Epidermal melanocyte (primary cell): ENCODE measurements at regions not wholly inside any gene's neighbourhood (a gene's known extent, or its start where the extent isn't known, plus 50 kb on each side); places are given as distances from the start of the nearest gene placed in this dataset.
"Not testable (repeated sequence)": the region's sequence is repeated elsewhere in the genome, so short reads cannot be mapped to it uniquely, and the experiment has no call there.

Experiments
- DNase-seq: peaks from one replicate; pipeline ENCODE4 v3.0.0; 2011; ENCODE audit warnings: low spot score; ENCODE audit not compliant: insufficient read length

DNA sequence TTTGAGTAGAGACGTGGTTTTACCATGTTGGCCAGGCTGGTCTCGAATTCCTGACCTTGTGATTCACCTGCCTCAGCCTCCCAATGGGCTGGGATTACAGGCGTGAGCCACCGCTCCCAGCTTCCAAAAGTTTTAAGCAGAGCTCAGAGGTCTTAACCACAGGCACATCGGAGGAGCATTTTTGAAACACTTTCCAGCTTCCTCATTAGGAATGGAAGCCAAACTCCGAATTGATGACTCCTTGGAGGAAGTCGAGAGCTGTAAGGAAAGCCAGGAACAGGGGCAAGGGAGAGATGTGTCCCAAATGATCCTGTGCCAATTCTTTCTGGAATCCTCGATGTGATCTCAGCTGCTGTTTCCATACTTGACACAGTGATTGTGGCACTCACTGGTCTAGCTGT lies 56.2 kb upstream of the CCZ1B start:
- not testable (repeated sequence) for DNase-seq

- DNase-seq: not testable (repeated sequence)
Measured at GRCh38 chr7:6883756-6884155, 57.7 kb upstream of the CCZ1B start.

- DNase-seq: no peak
Measured at GRCh38 chr7:6886198-6886597, 60.1 kb upstream of the CCZ1B start.

- not testable (repeated sequence) for DNase-seq
Measured at GRCh38 chr7:6888267-6889045, 62.4 kb upstream of the CCZ1B start.

DNA sequence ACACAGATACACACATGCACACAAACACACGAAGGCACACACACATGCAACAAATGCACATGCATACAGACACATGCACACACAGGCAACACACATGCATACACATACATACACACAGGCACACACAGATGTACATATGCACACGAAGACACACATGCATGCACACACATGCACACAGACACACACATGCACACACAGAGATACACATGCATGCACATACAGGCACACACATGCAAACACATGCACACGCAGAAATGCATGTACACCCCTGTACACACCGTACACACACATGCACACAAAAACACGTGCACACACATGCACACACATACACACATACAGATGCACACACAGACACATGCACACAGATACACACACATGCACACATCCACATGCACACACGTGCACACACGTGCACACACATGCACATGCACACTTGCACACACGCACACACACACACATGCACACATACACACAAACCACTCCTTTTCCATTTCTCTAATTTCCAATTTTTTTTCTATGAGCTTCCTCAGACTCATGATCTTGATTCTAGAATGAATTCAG lies 63.3 kb upstream of the CCZ1B start:
- no peak for DNase-seq

- not testable (repeated sequence) for DNase-seq
Measured at GRCh38 chr7:6902097-6902518, 76.0 kb upstream of the CCZ1B start.

DNA sequence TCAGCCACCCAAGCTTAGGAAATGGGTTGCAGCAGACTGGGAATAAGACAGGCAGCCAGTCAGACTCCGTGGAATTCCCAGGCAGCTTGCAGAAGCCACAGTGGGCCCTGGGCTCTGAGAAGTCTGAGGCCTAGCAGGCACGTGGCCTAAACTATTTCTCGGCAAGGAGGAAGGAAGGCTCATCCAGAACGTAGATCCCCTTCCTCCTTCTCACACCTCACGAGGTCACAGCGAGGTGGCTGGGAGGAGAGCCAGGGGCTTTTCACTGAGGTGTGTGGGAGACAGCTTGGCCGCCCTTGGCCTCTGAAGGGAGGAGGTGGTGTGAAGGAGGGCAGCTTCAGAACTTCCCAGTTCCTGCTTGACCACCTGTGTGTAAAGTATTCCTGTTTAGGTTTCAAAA lies 77.2 kb upstream of the CCZ1B start:
- DNase-seq: not testable (repeated sequence)

DNA sequence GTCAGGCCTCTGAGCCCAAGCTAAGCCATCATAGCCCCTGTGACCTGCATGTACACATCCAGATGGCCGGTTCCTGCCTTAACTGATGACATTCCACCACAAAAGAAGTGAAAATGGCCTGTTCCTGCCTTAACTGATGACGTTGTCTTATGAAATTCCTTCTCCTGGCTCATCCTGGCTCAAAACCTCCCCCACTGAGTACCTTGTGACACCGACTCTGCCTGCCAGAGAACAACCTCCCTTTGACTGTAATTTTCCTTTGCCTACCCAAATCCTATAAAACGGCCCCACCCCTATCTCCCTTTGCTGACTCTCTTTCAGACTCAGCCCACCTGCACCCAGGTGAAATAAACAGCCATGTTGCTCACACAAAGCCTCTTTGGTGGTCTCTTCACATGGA lies 77.7 kb upstream of the CCZ1B start:
- not testable (repeated sequence) for DNase-seq

DNA sequence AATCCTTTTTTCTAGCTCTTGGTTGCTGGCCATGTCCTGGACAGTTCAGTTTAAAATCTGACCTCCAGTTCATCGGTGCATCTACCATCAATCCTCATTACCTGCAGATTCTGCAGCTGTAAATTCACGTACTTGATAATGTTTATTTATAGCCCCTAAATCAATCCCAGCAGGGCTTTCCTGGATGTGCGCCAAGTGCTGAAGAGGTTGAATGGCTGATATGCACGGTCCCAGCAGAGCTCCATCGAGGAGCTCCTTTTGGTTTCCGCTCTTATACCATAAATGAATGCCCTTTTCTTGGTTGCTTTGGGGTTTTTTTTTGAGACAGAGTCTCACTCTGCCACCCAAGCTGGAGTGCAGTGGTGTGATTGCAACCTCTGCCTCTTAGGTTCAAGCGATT lies 91.2 kb upstream of the CCZ1B start:
- no peak for DNase-seq

DNA sequence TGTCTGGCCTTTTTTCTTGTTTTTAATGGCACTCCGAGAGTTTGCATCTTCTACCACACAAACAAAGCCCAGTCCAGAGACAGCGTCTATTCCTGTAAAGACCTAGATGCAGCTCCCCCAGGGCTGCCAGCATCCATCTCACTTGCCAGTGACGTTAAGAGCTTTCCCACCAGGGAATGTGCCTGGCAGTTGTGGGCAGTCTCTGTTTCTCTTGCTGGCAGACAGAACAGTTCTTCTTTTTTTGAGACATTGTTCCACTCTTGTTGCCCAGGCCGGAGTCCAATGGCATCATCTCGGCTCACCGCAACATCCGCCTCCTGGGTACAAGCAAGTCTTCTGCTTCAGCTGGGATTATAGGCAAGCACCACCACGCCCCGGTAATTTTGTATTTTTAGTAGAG lies 93.1 kb upstream of the CCZ1B start:
- DNase-seq: not testable (repeated sequence)

GRCh38 chr7:6924523-6924922 lies 98.4 kb upstream of the CCZ1B start:
- DNase-seq: not testable (repeated sequence)

DNA sequence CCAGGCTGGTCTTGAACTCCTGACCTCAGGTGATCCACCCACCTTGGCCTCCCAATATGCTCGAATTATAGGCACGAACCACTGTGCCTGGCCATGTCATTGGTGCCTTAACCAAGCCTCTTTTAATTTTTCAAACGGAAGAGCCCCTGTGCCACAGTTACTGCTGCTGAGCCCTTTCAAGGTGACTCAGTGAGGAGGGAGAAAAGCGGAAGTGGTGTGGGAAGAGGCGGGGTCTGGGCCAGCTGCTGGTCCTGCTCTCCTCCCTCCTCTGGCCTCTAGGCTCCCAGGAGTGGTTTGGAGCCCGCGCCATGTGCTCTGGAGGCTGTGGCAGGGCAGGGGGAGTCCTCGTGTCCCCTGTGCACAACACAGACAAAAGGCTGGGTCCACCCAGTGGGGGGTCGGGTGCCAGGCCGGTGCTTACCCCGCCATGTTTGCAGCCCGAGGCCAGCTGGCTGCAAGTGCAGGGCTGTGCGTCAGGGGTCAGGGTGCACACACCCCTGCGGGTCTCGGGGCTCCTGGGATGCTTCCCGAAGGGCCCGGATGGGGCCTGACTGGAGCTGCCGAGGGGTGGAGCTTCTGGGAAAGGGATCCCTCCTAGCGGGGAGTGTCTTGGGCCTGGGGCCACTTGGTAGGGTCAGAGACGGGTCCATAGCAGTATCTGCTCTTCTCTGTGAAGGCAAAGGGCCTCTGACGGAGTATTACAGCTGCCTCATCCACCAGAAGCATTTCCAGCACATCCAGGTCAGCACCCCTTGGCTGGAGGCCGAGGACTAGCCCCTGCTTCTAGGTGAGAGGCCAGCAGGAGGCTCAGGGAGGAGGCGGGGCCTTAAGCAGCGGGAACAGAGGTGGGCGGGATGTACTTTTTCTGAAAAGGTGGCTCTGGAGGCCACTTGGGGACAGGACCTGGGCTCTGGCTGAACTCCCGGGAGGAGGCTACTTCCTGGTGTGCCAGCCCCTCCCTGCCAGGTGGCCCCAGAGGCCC lies 100.4 kb upstream of the CCZ1B start:
- not testable (repeated sequence) for DNase-seq

- DNase-seq: not testable (repeated sequence)
Measured at GRCh38 chr7:6927643-6928042, 101.6 kb upstream of the CCZ1B start.

DNA sequence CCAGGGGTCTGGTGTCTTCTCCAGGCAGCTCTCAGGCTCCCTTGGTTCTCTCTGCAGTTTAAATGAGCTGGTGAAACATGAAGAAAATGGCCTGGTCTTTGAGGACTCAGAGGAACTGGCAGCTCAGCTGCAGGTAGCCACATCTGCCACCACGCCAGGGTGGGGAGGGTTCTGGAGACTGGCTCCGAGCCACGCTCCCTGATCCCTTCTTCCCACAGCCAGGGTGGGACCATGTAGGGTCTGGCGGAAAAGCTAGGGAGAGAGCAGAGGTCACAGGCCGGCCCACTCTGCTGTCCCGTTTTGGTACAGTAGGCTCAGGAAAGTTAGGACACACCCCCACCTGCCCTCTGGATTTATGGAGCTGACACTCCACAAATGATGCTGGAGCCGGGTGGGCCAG lies 103.5 kb upstream of the CCZ1B start:
- DNase-seq: not testable (repeated sequence)

DNA sequence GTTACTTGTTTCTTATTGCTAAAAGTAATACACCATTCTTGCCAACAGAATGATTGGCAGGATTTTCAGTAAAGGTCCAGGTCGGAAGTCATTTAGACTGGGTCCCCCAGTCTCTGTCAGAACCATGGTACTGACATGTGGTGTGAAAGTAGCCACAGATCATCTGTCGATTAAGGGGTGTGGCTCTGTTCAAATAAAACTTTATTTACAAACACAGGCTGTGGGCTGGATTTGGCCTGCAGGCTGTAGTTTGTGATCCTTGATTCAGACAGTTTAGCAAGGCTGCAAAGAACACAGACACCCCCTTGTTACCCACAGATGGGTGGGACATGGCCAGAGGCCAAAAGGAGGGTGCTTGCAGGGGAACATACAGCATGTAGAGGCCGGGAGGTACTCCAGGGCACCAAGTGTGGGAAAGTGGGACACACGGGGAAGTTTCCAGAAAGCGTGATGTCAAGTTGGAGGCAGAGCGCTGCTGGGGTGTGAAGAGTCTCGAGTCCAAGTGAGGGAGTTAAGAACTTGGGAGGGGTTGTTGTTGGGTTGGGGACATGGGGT lies 104.1 kb upstream of the CCZ1B start:
- DNase-seq: not testable (repeated sequence)

- not testable (repeated sequence) for DNase-seq
Measured at GRCh38 chr7:6930787-6931186, 104.7 kb upstream of the CCZ1B start.

DNA sequence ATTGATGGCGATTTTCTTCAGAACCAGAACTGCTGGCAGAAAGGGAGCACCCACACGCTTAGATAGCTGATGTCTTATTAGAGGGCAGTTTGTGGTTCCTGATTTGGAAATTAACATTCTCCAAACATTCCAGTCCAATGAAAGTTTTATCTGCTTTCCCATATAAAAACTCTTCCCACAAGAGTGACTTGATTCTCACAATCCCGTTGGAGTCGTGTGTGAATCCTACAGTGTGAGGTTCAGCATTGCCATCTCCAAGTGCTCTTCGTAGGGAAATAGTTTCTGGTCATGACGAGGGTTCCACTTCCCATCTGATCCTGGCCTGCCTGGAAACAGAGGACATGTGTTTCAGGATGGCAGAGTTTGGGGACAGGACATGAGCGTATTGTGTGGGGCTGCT lies 105.4 kb upstream of the CCZ1B start:
- not testable (repeated sequence) for DNase-seq

DNA sequence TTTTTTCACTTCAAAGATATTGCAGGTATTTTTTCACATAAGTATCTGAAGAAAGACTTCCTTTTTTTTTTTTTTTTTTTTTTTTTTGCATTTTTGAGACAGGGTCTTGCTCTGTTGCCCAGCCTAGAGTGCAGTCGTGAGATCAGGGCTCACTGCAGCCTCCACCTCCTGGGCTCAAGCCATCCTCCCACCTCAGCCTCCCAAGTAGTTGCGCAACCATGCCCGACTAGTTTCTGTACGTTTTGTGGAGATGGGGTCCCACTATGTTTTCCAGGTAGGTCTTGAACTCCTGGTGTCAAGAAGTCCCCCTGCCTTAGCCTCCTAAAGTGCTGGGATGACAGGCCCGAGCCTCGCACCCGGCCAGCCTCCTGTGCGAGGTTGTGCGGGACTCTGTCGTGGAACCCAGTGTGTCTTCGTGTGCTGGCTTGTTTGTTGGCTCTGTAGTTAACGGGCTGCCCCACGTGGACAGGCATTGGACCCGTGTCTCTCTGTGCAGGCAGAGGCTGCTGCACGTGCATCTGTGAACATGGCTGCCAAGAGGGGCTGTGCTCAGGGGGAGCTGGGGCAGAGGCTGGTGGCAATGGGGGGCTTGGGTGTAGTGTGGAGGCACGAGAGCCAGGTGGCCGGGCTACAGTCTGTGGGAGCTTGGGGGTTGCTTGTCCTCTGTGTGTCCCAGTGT lies 108.0 kb upstream of the CCZ1B start:
- DNase-seq: not testable (repeated sequence)

DNA sequence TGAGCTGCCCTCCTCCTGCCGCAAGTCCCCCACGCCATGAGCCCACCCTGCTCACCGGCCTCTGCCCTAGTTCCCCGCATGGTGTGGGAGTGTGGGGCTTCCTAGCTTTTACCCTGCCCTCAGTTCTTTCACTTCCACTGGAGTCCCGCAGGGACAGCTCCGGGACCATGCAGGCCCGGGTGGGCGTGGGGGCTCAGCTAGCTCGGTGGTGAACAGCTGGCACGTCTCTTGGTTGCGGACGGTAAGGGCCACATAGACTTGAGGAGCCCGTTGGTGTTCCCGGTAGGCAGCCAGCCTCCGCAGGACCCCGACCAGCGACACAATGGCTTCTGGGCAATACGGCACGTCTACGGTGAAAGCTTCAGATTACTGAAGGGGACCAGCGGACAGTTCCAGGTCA lies 108.9 kb upstream of the CCZ1B start:
- no peak for DNase-seq

DNA sequence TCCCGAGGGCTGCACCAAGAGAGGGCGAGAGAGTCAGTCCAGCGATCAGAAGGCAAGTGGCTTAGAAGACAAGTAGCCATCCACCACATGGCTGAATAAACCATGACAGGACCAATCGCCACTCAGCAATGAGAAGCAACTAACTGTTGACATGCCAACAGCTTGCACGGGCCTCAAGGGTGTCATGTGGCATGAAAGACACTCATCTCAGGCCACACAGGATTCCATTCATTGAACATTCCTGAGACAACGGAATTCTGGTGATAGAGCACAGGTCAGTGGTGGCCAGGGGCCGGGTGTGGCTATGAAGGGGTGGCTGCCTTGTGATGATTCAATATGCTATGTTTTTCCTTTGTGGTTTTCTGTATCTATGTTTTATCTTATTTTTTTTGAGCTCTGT lies 110.6 kb upstream of the CCZ1B start:
- DNase-seq: not testable (repeated sequence)

GRCh38 chr7:6937746-6938145 lies 111.7 kb upstream of the CCZ1B start:
- not testable (repeated sequence) for DNase-seq
